Parathyroid adenoma (tissue), 2 donors: ENCODE measurements at regions not wholly inside any gene's neighbourhood (a gene's known extent, or its start where the extent isn't known, plus 50 kb on each side); places are given as distances from the start of the nearest gene placed in this dataset.

Experiments
- H2AFZ ChIP-seq: fragments of 300-600 bp; sonication (generic); one replicate; pipeline ENCODE4 v1.7.0; 2017; ENCODE audit warnings: antibody characterized with exemption, mild to moderate bottlenecking
- H3K27ac ChIP-seq: fragments of 300-600 bp; sonication (generic); one replicate; pipeline ENCODE4 v1.7.0; 2017
- H3K27me3 ChIP-seq: fragments of 300-600 bp; sonication (generic); one replicate; pipeline ENCODE4 v1.7.0; 2017; ENCODE audit warnings: low read length; ENCODE audit not compliant: control insufficient read depth, insufficient read depth
- H3K36me3 ChIP-seq: fragments of 300-600 bp; sonication (generic); one replicate; pipeline ENCODE4 v1.7.0; 2017; ENCODE audit warnings: low read length; ENCODE audit not compliant: control insufficient read depth, insufficient read depth
- H3K4me1 ChIP-seq: fragments of 300-600 bp; sonication (generic); one replicate; pipeline ENCODE4 v1.7.0; 2017; ENCODE audit warnings: control low read depth
- H3K4me2 ChIP-seq: fragments of 300-600 bp; sonication (generic); one replicate; pipeline ENCODE4 v1.7.0; 2017; ENCODE audit warnings: low read length
- H3K4me3 ChIP-seq: fragments of 300-600 bp; sonication (generic); one replicate; pipeline ENCODE4 v1.7.0; 2017; ENCODE audit warnings: low read depth, low read length
- H3K79me2 ChIP-seq: fragments of 300-600 bp; sonication (generic); one replicate; pipeline ENCODE4 v1.7.0; 2017; ENCODE audit warnings: control low read depth
- H3K9ac ChIP-seq: fragments of 300-600 bp; sonication (generic); one replicate; pipeline ENCODE4 v1.7.0; 2017; ENCODE audit warnings: mild to moderate bottlenecking
- H3K9me3 ChIP-seq: fragments of 300-600 bp; sonication (generic); one replicate; pipeline ENCODE4 v1.7.0; 2017; ENCODE audit warnings: low read length; ENCODE audit not compliant: control insufficient read depth
- TF ChIP-seq, protein P1 (sequence below): fragments of 300-600 bp; sonication (generic); IDR thresholded peaks from one replicate; pipeline ENCODE4 v1.7.0; 2017; ENCODE audit warnings: antibody characterized with exemption, mild to moderate bottlenecking
- donor health status: primary hyperparathyroidism.

DNA sequence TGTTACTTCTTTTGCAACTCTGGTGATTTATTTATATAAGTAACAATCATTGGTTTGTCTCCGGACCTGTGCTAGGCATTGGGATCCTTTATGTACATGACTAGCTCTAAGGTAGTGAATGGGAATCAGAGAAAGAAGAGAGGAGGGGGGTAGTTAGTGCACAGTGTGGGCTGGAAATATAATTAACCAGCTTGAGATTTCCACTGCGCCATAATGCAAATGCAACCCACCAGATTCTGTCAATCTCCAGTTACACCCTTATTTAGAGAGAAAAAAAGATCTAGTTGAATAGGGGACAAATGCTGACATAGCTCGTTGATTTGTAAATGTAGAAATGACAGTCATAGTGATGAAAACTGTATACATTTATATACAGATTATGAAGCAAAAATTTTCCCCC lies 342.2 kb upstream of the SLC30A5 start:
- no peaks in the 10 kb centered on the region for H3K9me3 ChIP-seq
- H3K9ac ChIP-seq: no peak overlapping the region
- H3K27ac ChIP-seq: no peak overlapping the region
- no peaks in the 10 kb centered on the region for H3K27me3 ChIP-seq
- no peak overlapping the region for H3K4me3 ChIP-seq
- H2AFZ ChIP-seq: no peak overlapping the region
- no peaks in the 10 kb centered on the region for H3K79me2 ChIP-seq
- H3K4me1 ChIP-seq: peaks cover 29% of the 10 kb centered on the region
- TF ChIP-seq, protein P1, sequence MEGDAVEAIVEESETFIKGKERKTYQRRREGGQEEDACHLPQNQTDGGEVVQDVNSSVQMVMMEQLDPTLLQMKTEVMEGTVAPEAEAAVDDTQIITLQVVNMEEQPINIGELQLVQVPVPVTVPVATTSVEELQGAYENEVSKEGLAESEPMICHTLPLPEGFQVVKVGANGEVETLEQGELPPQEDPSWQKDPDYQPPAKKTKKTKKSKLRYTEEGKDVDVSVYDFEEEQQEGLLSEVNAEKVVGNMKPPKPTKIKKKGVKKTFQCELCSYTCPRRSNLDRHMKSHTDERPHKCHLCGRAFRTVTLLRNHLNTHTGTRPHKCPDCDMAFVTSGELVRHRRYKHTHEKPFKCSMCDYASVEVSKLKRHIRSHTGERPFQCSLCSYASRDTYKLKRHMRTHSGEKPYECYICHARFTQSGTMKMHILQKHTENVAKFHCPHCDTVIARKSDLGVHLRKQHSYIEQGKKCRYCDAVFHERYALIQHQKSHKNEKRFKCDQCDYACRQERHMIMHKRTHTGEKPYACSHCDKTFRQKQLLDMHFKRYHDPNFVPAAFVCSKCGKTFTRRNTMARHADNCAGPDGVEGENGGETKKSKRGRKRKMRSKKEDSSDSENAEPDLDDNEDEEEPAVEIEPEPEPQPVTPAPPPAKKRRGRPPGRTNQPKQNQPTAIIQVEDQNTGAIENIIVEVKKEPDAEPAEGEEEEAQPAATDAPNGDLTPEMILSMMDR: no peak
- no peaks in the 10 kb centered on the region for H3K36me3 ChIP-seq
- H3K4me2 ChIP-seq: no peak overlapping the region

DNA sequence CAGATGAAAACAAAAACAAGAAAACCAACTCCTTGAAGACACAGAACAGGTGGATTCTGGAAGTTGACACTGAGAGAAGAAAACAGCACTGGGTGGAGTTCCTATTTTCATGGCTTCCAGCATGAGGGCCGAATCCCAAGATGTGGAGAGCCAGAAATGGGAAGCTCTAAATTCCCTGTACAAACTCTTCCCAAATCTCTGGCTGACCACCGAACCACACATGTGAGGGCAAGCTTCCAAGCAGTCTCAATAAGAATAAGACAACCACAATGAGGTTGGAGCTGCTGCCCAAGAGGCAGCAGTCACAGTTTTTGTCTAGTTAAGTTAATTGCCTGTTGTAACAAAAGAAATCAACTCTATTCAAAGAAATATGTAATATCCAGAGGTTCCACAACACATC lies 339.3 kb upstream of the SLC30A5 start:
- no peaks in the 10 kb centered on the region for H3K27me3 ChIP-seq
- H3K9ac ChIP-seq: no peak overlapping the region
- TF ChIP-seq, protein P1: no peak
- H2AFZ ChIP-seq: peak overlapping the region; percentile 21
- no peak overlapping the region for H3K4me2 ChIP-seq
- no peaks in the 10 kb centered on the region for H3K9me3 ChIP-seq
- H3K4me3 ChIP-seq: no peak overlapping the region
- H3K36me3 ChIP-seq: no peaks in the 10 kb centered on the region
- H3K4me1 ChIP-seq: peaks cover 11% of the 10 kb centered on the region
- H3K27ac ChIP-seq: no peak overlapping the region
- H3K79me2 ChIP-seq: no peaks in the 10 kb centered on the region

DNA sequence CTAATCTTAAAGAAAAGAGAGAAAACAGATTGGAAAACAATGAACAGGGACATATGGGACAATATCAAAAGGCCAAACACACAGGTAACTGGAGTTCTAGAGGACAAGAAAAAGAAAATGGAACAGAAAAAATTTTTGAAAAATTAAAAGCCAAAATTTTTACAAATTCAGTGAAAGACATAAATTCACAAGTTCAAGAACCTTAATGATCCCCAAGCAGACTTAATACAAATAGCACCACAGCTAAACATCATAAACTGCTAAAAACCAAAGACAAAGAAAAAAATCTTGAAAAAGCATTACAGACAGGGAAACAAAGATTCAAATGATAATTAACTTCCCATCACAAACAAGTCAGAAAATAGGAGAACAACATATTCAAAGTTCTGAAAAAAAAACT lies 338.5 kb upstream of the SLC30A5 start:
- no peaks in the 10 kb centered on the region for H3K27me3 ChIP-seq
- H3K4me2 ChIP-seq: no peak overlapping the region
- H3K9me3 ChIP-seq: no peaks in the 10 kb centered on the region
- H3K36me3 ChIP-seq: no peaks in the 10 kb centered on the region
- no peak overlapping the region for H3K9ac ChIP-seq
- no peak overlapping the region for H2AFZ ChIP-seq
- TF ChIP-seq, protein P1: no peak
- H3K27ac ChIP-seq: no peak overlapping the region
- no peak overlapping the region for H3K4me3 ChIP-seq
- H3K79me2 ChIP-seq: no peaks in the 10 kb centered on the region
- H3K4me1 ChIP-seq: peaks cover 7% of the 10 kb centered on the region

DNA sequence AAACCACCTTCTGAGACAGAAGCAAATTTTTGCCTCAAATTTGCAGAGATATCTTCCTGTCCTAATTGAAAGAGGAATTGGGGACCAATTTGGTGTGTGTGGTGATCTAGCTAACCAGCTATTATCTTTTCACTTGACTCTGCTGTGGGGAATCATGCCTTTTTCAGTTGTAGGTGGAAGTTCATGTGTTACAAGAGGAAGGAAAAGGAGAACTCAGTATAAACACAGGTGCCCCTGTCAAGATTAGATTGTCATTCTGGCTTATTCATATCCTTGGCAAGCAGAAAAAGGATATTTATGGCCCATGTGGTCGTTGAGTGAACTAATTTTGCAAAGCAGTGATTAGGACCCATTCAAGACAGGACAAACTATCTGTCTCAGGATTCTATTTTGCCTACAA lies 336.8 kb upstream of the SLC30A5 start:
- Histone ChIP-seq H3K9me3 (no peaks in the 10 kb centered on the region), H3K27me3 (no peaks in the 10 kb centered on the region), H3K4me1 (peaks cover 7% of the 10 kb centered on the region), H3K9ac (no peak overlapping the region), H3K4me3 (no peak overlapping the region), H3K79me2 (no peaks in the 10 kb centered on the region), H3K36me3 (no peaks in the 10 kb centered on the region), H3K27ac (no peak overlapping the region), H2AFZ (peak overlapping the region; percentile 39), H3K4me2 (no peak overlapping the region)
- TF ChIP-seq, protein P1: no peak

DNA sequence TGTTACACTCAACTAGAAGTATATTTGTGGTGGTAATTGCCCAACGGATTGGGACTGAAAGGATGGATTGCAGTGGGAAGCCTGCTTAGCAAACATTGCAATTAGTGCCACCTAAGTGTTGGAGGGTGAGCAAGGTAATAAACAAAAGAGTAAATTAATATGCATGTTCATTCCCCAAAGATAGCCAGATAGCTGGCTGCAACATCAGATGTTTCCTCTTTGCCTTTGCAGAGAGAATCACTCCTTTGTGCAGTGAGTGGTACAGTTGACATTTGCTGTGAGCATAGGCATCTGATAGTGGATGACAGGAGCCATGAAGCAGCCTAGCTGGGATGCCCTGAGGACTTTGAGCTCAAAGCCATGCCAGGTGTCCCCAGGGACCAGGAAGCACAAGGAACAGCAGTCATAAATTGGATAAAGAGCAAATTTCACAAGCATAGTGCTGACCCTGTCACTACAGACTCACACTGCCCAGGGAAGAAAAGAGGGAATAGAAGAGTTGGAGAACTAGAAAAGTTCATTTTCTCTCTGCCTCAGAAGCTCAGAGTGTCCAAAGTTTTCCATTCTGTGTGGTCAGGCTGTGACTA lies 336.1 kb upstream of the SLC30A5 start:
- peak overlapping the region; percentile 47 for H2AFZ ChIP-seq
- H3K27ac ChIP-seq: no peak overlapping the region
- no peaks in the 10 kb centered on the region for H3K27me3 ChIP-seq
- no peaks in the 10 kb centered on the region for H3K9me3 ChIP-seq
- H3K9ac ChIP-seq: no peak overlapping the region
- H3K4me3 ChIP-seq: no peak overlapping the region
- H3K36me3 ChIP-seq: no peaks in the 10 kb centered on the region
- H3K4me2 ChIP-seq: no peak overlapping the region
- TF ChIP-seq, protein P1: no peak
- H3K79me2 ChIP-seq: no peaks in the 10 kb centered on the region
- peaks cover 7% of the 10 kb centered on the region for H3K4me1 ChIP-seq
